ENCODE measurements at regions not wholly inside any gene's neighbourhood (a gene's known extent, or its start where the extent isn't known, plus 50 kb on each side); places are given as distances from the start of the nearest gene placed in this dataset.

GRCh38 chr2:222146488-222146887 lies 152.3 kb downstream of the PAX3 start:
- no peak for DNase-seq (ENCODE audit: low read depth in 4 of 4, low spot score in 3 of 4)

GRCh38 chr2:222142027-222142426 lies 156.8 kb downstream of the PAX3 start:
- DNase-seq (ENCODE audit: low read depth in 4 of 4, low spot score in 3 of 4), result no peak

GRCh38 chr2:222136106-222136630 lies 162.6 kb downstream of the PAX3 start:
- no peak for DNase-seq (ENCODE audit: low read depth in 4 of 4, low spot score in 3 of 4)

- no peak for DNase-seq (ENCODE audit: low read depth in 4 of 4, low spot score in 3 of 4)
These were observed 164.1 kb downstream of the PAX3 start for GRCh38 chr2:222134654-222135053.

- DNase-seq (ENCODE audit: low read depth in 4 of 4, low spot score in 3 of 4), result no peak
These were observed 164.9 kb downstream of the PAX3 start for GRCh38 chr2:222133897-222134296.

GRCh38 chr2:222130855-222131254 lies 167.9 kb downstream of the PAX3 start:
- DNase-seq (ENCODE audit: low read depth in 4 of 4, low spot score in 3 of 4), result no peak

GRCh38 chr2:222127660-222128059 lies 171.1 kb downstream of the PAX3 start:
- DNase-seq (ENCODE audit: low read depth in 4 of 4, low spot score in 3 of 4), result no peak

- DNase-seq (ENCODE audit: low read depth in 4 of 4, low spot score in 3 of 4), result no peak
These were observed 177.9 kb downstream of the PAX3 start for GRCh38 chr2:222120933-222121332.

- DNase-seq (ENCODE audit: low read depth in 4 of 4, low spot score in 3 of 4), result no peak
These were observed 183.5 kb downstream of the PAX3 start for GRCh38 chr2:222115296-222115695.

- no peak for DNase-seq (ENCODE audit: low read depth in 4 of 4, low spot score in 3 of 4)
These were observed 189.7 kb downstream of the PAX3 start for GRCh38 chr2:222108957-222109585.

GRCh38 chr2:222108497-222108896 lies 190.3 kb downstream of the PAX3 start:
- no peak for DNase-seq (ENCODE audit: low read depth in 4 of 4, low spot score in 3 of 4)

- DNase-seq (ENCODE audit: low read depth in 4 of 4, low spot score in 3 of 4), result no peak
These were observed 193.8 kb downstream of the PAX3 start for GRCh38 chr2:222105046-222105445.

- DNase-seq (ENCODE audit: low read depth in 4 of 4, low spot score in 3 of 4), result no peak
These were observed 196.0 kb downstream of the PAX3 start for GRCh38 chr2:222102575-222103349.

- no peak for DNase-seq (ENCODE audit: low read depth in 4 of 4, low spot score in 3 of 4)
These were observed 197.8 kb downstream of the PAX3 start for GRCh38 chr2:222100704-222101699.

GRCh38 chr2:222088561-222088960 lies 210.2 kb downstream of the PAX3 start:
- no peak for DNase-seq (ENCODE audit: low read depth in 4 of 4, low spot score in 3 of 4)

- no peak for DNase-seq (ENCODE audit: low read depth in 4 of 4, low spot score in 3 of 4)
These were observed 210.8 kb downstream of the PAX3 start for GRCh38 chr2:222087998-222088397.

GRCh38 chr2:222082201-222082600 lies 216.6 kb downstream of the PAX3 start:
- no peak for DNase-seq (ENCODE audit: low read depth in 4 of 4, low spot score in 3 of 4)

GRCh38 chr2:222080141-222080540 lies 218.7 kb downstream of the PAX3 start:
- no peak for DNase-seq (ENCODE audit: low read depth in 4 of 4, low spot score in 3 of 4)

- no peak for DNase-seq (ENCODE audit: low read depth in 4 of 4, low spot score in 3 of 4)
These were observed 221.7 kb downstream of the PAX3 start for GRCh38 chr2:222076973-222077690.

GRCh38 chr2:222074674-222075073 lies 224.1 kb downstream of the PAX3 start:
- no peak for DNase-seq (ENCODE audit: low read depth in 4 of 4, low spot score in 3 of 4)
